ENCODE measurements at regions not wholly inside any gene's neighbourhood (a gene's known extent, or its start where the extent isn't known, plus 50 kb on each side); places are given as distances from the start of the nearest gene placed in this dataset.

DNA sequence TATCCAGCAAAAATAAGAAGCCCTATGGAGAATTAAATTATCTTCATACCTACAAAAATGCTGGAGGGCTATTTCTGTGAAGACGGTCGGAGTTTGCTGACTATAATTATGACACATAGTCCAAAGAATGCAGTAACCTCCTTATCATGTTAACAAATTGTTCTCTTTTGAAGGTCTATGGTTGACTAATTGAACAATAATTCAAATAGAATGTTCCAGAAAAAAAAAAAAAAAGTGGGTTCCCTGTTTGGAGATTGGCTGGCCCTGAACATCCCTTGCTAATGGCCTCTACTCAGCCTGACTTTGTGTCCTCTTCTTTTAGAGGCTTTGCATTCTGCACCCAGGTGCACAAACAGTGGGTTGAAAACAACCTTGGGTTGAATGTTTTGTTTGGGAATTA is 82.8 kb upstream of the CCBE1 start:
- H3K27ac ChIP-seq (ENCODE audit: low read depth in 2 of 2, low read length in 1 of 2), result peak overlapping the region in 1 of 2 experiments; percentile 58; a peak in 2 of 4 replicates
- CTCF ChIA-PET, result interaction anchor here (0.6 to 4.0 kb wide), 5 partner anchors 13 to 377 kb away, joined by 3 to 33 read pairs (median 3); no protein-coding TSS in a partner anchor
- H3K9ac ChIP-seq, result 0 out of 2 replicates have a peak overlapping the region, but pooled peaks have one; percentile 5
- WGBS (ENCODE audit: low lambda C conversion rate), result 3% methylated on average over 2 of the region's 2 CpGs
- H3K79me2 ChIP-seq (ENCODE audit: insufficient read depth), result no peaks in the 10 kb centered on the region
- H3K4me1 ChIP-seq (ENCODE audit: control insufficient read depth in 1 of 2, insufficient read depth in 2 of 2, low read depth in 1 of 2, low read length in 1 of 2), result peaks cover 2 to 8% of the 10 kb centered on the region in 2 experiments; a peak in 2 of 4 replicates
- POLR2A ChIA-PET, result no interaction called here
- H3F3A ChIP-seq (replicated peaks; ENCODE audit: insufficient read depth), result peaks cover 30% of the 10 kb centered on the region
- no peak for DNase-seq
- no peak overlapping the region for H3K4me2 ChIP-seq
- no peaks in the 10 kb centered on the region for H4K20me1 ChIP-seq (ENCODE audit: insufficient read depth)
- no peaks in the 10 kb centered on the region for H3K36me3 ChIP-seq (replicated peaks in 1 of 2; ENCODE audit: control insufficient read depth in 1 of 2, insufficient read depth in 2 of 2, low read length in 1 of 2)
- no peaks in the 10 kb centered on the region for H3K9me3 ChIP-seq
- H3K27me3 ChIP-seq (ENCODE audit: insufficient read depth), result no peaks in the 10 kb centered on the region
- no peaks in the 10 kb centered on the region for H3K9me2 ChIP-seq
- H2AFZ ChIP-seq (ENCODE audit: low read depth), result peak overlapping the region; percentile 21; the same call in 1 of the 2 replicates
- no peak overlapping the region for H3K4me3 ChIP-seq (ENCODE audit: low read depth in 2 of 2, low read length in 1 of 2)
- TF ChIP-seq GATA2 (CRISPR knock-in tag; IDR thresholded peaks at IDR 0.05), result no peak
- no peak for TF ChIP-seq RFX5 (IDR thresholded peaks at IDR 0.05; ENCODE audit: low read length)
- no peak for TF ChIP-seq USF1 (IDR thresholded peaks at IDR 0.05; ENCODE audit: borderline replicate concordance, low read depth)
- no peak for TF ChIP-seq RCOR1 (IDR thresholded peaks at IDR 0.05; ENCODE audit: low read length)
- no peak for TF ChIP-seq MXI1 (IDR thresholded peaks at IDR 0.05; ENCODE audit: low read depth, low read length)
- TF ChIP-seq GABPA (IDR thresholded peaks at IDR 0.05; ENCODE audit: low read depth), result no peak
- TF ChIP-seq SIN3A (IDR thresholded peaks at IDR 0.05; ENCODE audit: borderline replicate concordance, low read depth, low read length), result no peak
- TF ChIP-seq CTCF (IDR thresholded peaks at IDR 0.05), result no peak
- peak; percentile 41; the same call in 1 of the 2 replicates for TF ChIP-seq FOXM1 (IDR thresholded peaks at IDR 0.05; ENCODE audit: low read depth)
- TF ChIP-seq TEAD4 (IDR thresholded peaks at IDR 0.05; ENCODE audit: borderline replicate concordance, insufficient read depth), result peak; percentile 85
- TF ChIP-seq, protein P1, sequence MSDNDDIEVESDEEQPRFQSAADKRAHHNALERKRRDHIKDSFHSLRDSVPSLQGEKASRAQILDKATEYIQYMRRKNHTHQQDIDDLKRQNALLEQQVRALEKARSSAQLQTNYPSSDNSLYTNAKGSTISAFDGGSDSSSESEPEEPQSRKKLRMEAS (IDR thresholded peaks at IDR 0.05; ENCODE audit: low read depth), result 0 out of 2 replicates have a peak, but pooled peaks have one; percentile 24
- TF ChIP-seq, protein P2, sequence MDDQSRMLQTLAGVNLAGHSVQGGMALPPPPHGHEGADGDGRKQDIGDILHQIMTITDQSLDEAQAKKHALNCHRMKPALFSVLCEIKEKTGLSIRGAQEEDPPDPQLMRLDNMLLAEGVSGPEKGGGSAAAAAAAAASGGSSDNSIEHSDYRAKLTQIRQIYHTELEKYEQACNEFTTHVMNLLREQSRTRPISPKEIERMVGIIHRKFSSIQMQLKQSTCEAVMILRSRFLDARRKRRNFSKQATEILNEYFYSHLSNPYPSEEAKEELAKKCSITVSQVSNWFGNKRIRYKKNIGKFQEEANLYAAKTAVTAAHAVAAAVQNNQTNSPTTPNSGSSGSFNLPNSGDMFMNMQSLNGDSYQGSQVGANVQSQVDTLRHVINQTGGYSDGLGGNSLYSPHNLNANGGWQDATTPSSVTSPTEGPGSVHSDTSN (IDR thresholded peaks at IDR 0.05), result peak; percentile 77
- TF ChIP-seq ELF1 (IDR thresholded peaks at IDR 0.05), result no peak
- TF ChIP-seq TCF12 (IDR thresholded peaks at IDR 0.05), result peak; percentile 80
- peak in 1 of 2 experiments; percentile 84; a peak in 2 of 4 replicates for TF ChIP-seq EP300 (IDR thresholded peaks at IDR 0.05; ENCODE audit: borderline replicate concordance in 1 of 2, low read depth in 1 of 2, low read length in 1 of 2)
- peak; percentile 69 for TF ChIP-seq RXRA (IDR thresholded peaks at IDR 0.05; ENCODE audit: borderline replicate concordance, low read depth)
- TF ChIP-seq, protein P3, sequence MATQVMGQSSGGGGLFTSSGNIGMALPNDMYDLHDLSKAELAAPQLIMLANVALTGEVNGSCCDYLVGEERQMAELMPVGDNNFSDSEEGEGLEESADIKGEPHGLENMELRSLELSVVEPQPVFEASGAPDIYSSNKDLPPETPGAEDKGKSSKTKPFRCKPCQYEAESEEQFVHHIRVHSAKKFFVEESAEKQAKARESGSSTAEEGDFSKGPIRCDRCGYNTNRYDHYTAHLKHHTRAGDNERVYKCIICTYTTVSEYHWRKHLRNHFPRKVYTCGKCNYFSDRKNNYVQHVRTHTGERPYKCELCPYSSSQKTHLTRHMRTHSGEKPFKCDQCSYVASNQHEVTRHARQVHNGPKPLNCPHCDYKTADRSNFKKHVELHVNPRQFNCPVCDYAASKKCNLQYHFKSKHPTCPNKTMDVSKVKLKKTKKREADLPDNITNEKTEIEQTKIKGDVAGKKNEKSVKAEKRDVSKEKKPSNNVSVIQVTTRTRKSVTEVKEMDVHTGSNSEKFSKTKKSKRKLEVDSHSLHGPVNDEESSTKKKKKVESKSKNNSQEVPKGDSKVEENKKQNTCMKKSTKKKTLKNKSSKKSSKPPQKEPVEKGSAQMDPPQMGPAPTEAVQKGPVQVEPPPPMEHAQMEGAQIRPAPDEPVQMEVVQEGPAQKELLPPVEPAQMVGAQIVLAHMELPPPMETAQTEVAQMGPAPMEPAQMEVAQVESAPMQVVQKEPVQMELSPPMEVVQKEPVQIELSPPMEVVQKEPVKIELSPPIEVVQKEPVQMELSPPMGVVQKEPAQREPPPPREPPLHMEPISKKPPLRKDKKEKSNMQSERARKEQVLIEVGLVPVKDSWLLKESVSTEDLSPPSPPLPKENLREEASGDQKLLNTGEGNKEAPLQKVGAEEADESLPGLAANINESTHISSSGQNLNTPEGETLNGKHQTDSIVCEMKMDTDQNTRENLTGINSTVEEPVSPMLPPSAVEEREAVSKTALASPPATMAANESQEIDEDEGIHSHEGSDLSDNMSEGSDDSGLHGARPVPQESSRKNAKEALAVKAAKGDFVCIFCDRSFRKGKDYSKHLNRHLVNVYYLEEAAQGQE (IDR thresholded peaks at IDR 0.05; ENCODE audit: low read depth, low read length), result no peak
- TF ChIP-seq NRF1 (IDR thresholded peaks at IDR 0.05; ENCODE audit: low read depth, low read length), result no peak
- TF ChIP-seq SMC3 (IDR thresholded peaks at IDR 0.05; ENCODE audit: low read depth, low read length), result no peak
- 0 out of 2 replicates have a peak, but pooled peaks have one; percentile 36 for TF ChIP-seq YY1 (IDR thresholded peaks at IDR 0.05; ENCODE audit: low read depth)
- TF ChIP-seq NFIC (IDR thresholded peaks at IDR 0.05; ENCODE audit: borderline replicate concordance), result peak; percentile 59; the same call in 1 of the 2 replicates
- TF ChIP-seq, protein P4, sequence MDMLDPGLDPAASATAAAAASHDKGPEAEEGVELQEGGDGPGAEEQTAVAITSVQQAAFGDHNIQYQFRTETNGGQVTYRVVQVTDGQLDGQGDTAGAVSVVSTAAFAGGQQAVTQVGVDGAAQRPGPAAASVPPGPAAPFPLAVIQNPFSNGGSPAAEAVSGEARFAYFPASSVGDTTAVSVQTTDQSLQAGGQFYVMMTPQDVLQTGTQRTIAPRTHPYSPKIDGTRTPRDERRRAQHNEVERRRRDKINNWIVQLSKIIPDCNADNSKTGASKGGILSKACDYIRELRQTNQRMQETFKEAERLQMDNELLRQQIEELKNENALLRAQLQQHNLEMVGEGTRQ (IDR thresholded peaks at IDR 0.05; ENCODE audit: borderline replicate concordance, low read depth, low read length), result no peak
- TF ChIP-seq, protein P5, sequence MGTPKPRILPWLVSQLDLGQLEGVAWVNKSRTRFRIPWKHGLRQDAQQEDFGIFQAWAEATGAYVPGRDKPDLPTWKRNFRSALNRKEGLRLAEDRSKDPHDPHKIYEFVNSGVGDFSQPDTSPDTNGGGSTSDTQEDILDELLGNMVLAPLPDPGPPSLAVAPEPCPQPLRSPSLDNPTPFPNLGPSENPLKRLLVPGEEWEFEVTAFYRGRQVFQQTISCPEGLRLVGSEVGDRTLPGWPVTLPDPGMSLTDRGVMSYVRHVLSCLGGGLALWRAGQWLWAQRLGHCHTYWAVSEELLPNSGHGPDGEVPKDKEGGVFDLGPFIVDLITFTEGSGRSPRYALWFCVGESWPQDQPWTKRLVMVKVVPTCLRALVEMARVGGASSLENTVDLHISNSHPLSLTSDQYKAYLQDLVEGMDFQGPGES (IDR thresholded peaks at IDR 0.05; ENCODE audit: low read depth, low read length), result no peak
- TF ChIP-seq FOXJ3 (CRISPR knock-in tag; IDR thresholded peaks at IDR 0.05), result no peak
- peak; percentile 38; the same call in 1 of the 2 replicates for TF ChIP-seq MEF2A (IDR thresholded peaks at IDR 0.05; ENCODE audit: borderline replicate concordance, low read depth)
